ENCODE measurements at regions not wholly inside any gene's neighbourhood (a gene's known extent, or its start where the extent isn't known, plus 50 kb on each side); places are given as distances from the start of the nearest gene placed in this dataset.

DNA sequence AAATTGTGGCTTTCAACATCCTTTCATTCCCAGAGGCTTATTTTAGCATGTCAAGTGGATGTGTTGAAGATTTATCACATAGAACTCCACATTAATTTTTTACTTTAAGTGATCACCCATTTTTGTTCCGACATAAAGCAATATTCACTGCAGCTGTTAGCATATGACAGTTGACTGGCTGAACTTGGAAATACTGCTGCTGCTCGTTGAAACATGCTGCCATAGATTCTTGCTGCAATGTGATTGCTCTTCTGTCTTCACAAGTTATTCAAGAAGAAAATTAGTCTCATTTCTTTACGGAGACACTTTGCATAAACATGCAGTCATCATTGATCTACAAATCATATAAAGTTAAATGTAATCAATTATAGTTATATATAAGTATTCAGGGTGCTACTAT lies 248.4 kb downstream of the SAMD5 start:
- DNase-seq (ENCODE audit: low spot score): no peak

DNA sequence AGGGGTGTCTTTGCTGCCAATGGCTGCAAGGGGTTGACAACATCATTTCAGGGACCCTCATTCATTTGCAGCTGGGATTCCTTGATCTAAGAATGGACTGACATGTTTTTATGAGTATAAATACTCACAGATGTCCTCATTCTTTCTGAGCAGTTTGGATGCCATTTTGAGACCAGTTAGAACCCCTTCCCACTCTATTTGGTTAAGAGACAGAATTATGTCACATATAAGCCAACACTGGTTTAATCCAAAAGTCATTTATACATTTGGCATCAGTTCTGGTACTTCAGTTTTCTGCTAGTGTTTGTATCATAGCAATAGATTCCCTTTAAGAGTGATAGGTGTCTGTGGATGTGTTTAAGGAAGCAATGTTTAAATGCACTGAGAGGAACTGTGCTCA lies 248.8 kb downstream of the SAMD5 start:
- DNase-seq (ENCODE audit: low spot score): no peak

DNA sequence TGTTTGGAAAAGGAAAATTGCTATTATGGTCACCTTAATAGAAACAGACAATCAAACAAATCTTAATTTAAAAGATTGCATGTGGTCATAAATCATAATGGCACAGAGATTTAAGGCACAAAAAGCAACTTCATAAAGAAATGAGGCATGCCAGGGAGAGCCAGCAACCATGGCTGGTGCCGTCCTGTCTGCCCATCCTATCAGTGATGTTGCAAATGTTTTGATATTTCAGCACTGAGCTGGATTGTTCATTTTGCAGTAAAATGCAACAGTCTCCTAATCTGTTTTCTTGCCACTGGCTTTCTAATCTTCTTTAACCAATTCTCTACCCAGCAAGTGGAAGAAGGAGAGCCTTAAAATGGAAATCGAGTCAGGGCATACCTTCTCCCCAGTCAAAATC lies 249.8 kb downstream of the SAMD5 start:
- no peak for DNase-seq (ENCODE audit: low spot score)

DNA sequence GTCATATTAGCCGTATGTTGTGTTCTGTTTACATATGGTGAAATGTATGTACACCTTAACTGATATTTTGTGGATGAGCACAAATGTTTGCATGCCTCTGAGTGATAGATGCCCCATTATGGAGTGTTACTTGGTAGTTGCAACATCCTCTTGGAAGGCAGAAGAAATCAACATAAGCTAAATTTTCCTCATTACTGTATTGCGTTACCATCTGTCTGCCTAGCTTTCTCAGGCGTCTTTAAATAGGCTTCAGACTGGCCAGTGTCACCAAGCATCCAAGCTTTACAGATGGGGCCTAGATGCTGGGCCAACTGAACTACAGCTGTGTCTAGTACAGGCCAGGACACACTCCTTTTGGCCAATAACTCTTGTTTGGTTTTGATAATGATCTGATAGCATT lies 250.6 kb downstream of the SAMD5 start:
- no peak for DNase-seq (ENCODE audit: low spot score)

DNA sequence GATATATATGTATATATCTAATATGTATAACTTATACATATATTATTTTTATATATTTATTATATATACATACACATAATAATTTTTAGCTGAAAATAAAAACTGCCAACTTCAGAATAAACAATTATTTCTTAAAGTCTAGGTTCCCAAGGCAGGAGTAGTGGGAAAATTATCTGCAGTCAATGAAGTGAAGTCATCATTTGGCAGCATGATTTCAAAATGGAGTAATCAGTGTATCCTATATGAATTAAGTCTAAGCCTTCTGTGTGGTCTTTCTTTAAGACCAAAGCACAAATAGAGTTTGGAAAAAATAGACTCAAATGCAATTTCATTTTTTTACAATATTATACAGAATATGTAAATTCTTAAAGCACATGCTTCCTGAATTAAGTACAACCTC lies 251.0 kb downstream of the SAMD5 start:
- no peak for DNase-seq (ENCODE audit: low spot score)

DNA sequence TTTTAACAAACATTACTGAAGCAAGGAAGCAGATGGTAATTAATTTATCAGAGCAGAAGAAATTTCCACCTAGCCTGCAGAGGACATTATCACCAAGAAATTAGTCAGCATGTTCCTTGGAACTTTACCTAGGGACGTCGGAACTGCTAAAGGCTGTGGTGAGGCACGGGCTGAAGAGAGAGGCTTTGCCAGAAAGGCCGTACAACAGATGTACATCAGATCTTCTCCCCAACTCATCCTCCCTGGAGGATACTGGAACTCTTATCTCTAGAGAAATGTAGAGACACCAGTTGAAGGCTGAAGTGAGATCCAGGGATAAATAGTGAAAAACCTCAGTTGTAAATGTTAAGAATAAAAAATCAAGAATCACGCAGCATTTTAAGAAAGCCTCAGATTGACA lies 257.1 kb downstream of the SAMD5 start:
- DNase-seq (ENCODE audit: low spot score): no peak

DNA sequence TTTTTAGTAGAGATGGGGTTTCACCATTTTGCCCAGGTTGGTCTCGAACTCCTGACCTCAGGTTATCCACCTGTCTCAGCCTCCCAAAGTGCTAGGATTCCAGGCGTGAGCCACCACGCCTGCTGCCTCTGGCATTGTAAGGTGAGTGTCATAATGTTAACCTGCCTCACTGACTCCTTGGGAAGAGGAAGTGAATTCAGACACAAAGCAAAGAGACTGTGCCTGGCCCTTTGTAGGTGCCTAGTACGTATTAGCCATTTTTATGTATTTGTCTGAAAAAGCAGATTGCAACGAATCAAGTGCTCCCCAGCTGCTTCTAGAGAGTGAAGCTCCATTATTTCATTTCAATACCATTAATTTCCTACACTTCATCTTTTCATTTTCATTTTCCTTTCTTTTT lies 260.5 kb downstream of the SAMD5 start:
- no peak for DNase-seq (ENCODE audit: low spot score)

DNA sequence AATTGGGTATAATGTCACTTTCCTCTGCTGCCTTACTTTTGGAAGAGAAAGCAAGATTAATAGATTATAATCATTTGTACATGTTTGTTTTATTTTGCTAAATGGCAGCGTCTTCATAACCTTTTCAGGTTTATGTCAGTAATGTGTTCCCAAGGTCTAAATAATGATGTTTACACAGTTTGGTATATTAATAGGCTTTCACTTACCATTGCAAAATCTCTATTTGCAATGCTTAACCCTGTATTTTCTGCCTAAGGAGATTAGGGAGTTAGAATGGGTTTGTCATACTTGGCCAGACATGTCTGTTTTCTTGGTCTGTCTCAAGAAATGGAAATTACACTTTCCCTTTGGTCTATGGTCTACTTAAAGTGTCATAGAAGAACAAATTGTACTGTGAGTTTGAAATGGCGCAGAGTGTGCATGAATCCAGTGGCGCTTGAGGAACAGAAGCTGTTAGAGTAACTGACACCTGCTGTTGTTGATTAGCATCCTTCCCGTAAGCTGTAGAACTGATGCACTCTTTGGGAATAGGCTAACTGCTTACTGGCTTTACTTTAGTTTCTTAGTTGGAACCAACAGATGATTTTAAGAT lies 261.1 kb downstream of the SAMD5 start:
- DNase-seq (ENCODE audit: low spot score): no peak

DNA sequence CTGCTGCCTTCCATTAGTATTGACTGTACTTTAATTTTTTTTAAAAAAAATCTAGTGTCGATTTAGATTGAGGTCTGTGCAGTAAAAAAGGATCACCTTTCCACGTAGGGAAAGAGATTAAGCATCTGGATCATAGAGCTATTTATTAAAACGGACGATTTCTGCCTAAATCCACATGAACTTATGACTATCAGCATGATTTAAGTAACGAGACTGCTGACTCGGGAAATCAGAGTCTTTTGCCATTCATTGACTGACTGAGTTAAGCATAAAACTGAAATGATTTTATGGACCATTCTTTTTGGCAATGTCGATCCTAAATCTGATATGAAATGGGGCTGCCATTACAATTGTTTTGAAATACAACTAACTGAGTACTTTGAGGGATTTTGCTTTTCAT lies 261.7 kb downstream of the SAMD5 start:
- no peak for DNase-seq (ENCODE audit: low spot score)

DNA sequence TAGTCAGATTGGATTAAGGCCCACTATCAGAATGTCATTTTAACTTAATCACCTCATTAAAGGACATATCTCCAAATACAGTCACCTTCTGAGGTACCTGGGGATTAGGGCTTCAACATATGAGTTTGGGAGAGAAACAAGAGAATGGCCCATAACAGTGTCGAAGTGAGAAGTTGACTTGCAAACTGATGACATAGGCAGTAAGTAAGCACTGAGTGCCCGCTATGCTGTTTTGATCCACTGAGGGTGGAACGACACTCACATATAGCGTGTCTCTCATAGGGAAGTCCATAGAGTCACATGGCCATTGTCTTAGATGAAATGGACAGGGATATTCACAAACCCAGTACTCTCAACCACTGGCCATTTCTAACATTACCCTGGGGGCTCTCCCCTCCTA lies 264.2 kb downstream of the SAMD5 start:
- no peak for DNase-seq (ENCODE audit: low spot score)

DNA sequence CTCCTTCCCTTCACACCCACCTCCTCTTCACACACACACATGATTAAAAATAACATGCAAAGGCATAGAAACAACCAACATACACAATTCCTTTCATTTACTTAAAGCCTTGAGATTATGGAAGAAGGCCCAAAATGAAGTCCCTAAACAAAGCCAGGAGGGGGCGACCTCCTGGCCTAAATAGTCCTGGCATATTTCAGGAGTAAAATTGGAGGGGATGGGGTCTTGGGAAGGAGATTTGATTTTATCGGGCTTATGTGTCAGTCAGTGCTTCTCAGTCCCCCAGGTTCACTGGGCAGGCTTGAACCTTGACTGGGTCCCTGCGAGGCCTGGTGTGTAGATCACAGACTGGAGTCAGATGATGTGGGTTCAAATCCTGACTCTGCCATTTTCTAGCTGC lies 266.4 kb downstream of the SAMD5 start:
- DNase-seq (ENCODE audit: low spot score): no peak

DNA sequence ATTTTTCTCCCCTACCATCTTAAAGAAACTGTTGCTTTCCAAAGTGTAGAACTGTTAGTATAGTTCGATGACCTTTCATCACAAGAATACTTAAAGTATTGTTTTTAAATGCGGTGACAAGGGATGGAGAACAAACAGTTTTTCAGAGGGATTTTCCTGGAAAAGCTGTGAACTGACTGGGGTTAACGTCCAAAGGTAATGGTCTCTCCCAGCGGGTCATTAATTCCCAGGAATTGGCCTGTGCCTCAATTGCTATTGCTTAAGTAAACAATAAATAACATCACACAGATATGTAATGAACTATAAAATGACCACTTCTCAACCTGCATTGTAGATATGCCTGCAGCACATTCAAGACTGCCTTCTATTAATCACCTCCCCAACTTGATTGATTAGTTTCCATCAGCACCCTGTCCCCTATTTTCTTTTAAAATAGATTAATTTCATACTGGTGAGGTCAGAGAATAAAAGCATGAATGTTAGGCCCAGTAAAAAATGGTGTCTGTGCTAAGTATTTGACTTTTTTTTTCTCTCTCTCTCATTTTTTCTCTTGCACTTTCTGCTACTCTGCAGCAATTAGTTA lies 268.2 kb downstream of the SAMD5 start:
- no peak for DNase-seq (ENCODE audit: low spot score)

DNA sequence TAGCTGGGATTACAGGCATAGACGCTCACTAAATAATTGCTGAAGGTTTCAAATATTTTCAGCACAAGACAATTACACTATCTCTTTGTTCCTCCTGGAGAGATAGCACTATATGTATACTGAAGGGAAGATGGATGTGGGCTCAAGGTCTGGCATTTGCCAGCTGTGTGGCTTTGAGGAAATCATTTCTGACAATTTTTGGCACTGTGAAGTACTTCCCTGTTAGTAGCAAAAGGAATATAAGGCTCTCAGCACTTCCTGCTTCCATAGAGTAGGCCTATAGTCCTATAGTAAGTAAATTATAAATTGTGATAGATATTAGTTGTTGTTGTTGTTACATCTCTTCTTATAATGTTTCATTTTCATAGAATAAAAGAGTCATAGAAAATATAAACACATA lies 271.1 kb downstream of the SAMD5 start:
- DNase-seq (ENCODE audit: low spot score): no peak

DNA sequence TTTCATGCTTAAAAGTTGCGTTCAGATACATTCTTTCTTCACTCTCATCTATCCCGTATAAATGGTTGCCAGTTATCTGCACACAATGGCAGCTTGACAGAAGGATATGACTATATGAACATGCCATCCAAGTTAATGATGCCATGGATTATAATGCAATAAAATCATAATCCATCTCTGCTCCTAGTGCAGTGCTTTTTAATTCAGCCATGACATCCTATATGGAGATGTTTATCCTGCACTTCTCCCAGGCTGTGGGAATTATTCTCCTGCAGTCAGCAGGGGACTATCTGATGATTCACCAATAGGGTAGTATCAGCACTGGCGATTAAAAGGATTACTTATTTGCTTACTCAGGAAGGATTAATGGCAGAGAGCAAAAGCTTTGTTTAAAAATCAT lies 273.8 kb downstream of the SAMD5 start:
- peak; percentile 13 for DNase-seq (ENCODE audit: low spot score)

DNA sequence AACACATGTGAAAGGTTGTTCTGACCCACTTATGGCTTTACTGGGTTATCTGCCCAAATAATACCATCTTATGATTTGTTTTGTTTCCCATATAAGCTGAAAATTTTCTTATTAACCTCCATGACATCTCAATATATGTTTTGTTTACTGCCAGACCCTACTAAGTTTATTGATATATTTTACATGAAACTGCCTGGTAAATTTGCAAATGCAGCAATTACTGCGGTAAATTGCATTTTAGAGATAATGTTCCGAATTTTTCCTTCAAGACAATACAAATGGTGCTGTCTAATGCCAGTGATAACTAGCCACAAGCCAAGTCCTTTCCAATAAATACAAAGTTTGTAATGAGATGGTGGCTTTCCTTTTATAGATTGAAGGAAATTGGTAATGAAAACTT lies 275.9 kb downstream of the SAMD5 start:
- DNase-seq (ENCODE audit: low spot score): no peak

DNA sequence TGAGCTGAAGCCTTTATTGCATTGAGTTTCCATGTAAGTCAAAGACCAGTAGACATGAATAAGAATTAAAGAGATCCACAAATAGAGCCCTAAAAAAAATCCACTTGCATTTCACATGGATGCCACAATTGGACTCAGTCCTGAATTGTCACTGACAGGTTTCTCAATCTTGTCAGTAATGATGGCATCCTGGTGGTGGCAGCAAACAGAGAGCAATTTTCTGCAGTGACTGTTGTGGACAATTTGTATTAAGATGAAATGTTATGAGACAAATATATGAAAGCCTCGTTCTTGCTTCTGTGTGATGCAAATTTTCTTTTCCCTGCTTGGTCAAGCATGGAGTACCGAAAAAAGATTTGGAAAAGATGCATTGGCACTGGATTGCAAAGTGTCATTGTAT lies 278.9 kb downstream of the SAMD5 start:
- peak; percentile 20 for DNase-seq (ENCODE audit: low spot score)

DNA sequence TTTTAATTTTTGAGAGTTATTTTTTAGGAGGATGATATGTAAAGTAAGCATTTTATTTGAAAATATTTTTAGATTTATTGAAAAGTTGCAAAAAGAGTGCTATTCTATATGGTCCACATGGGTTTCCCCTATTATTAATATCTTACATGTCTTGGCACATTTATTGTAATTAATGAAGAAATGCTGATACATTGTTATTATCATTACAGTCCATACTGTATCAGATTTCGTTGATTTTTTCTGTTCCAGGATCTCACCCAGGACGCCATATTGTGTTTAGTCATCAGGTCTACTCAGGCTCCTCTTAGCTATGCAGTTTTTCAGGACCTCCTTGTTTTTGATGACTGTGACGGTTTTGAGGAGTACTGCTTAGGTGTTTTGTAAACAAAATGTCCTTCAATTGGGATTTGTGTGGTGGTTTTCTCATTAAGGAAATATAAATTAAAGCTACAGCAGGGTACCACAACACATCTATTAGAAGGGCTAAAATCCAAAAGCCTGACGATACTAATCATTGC lies 281.0 kb downstream of the SAMD5 start:
- no peak for DNase-seq (ENCODE audit: low spot score)

DNA sequence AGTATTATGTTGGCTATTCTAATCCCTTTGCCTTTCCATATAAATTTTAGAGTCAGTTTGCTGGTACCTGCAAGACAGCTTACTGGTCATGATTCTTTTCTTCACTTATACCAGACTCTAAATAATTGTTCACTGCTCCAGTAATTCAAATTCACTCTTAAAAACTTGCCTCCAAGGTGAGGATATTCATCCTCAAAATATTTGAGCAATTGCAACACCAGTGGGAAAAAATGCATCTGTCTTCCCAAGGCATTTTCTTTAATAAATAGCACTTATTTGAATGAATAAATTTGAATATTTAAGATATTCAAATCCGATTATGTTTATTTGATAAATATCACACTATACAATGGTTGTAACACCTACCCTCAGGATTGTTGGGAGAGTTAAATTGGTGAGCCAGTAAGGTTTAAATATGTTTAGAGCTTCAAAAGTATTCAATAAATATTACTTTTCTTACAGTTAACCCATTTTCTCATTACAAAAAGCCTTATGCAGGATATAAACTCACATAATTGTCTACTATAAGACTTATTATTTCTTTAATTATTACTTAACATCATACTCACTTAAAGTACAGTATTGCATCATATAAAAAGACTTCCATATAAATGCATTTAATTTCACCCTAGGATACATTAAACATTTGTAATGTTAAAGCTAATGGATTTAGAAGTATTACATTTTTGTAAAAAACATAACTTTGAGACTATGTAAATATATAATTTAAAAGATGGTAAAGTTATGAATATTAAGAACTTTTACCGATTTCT lies 285.6 kb downstream of the SAMD5 start:
- DNase-seq (ENCODE audit: low spot score): no peak

DNA sequence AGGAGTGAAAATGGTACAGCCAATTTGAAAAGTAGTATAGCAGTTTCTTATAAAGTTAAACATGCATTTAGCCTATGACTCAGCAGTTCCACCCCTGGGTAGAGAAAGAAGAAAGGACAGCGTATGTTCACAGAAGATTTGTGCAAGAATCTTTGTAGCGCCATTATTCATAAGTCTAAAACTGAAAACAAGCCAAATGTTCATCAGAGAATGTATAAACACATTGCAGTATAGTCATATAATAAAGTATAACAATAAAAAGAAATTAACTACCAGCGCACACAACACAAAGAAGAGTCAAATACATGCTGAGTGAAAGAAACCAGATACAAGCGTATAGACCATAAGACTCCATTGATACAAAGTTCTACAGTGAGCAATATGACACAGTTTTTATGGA lies 294.0 kb downstream of the SAMD5 start:
- peak; percentile 12 for DNase-seq (ENCODE audit: low spot score)

DNA sequence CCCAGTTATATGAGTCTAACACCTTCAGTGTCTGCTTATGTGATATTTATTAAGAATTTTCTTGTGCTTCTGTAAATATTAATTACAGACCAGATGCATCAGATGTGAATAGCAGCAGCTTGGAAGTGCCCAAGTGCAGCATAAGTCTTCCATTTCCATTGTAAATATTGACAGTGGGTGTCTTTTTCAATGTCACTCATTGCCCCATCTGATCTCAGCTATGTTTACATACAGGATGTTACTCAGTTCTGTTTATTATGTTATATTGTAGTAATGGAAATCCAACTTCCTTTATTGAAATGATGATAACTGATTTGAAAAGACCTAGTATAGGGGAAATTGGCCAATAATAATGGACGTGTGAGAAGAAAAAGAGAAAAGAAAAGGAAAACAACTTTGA lies 296.7 kb downstream of the SAMD5 start:
- DNase-seq (ENCODE audit: low spot score): no peak

DNA sequence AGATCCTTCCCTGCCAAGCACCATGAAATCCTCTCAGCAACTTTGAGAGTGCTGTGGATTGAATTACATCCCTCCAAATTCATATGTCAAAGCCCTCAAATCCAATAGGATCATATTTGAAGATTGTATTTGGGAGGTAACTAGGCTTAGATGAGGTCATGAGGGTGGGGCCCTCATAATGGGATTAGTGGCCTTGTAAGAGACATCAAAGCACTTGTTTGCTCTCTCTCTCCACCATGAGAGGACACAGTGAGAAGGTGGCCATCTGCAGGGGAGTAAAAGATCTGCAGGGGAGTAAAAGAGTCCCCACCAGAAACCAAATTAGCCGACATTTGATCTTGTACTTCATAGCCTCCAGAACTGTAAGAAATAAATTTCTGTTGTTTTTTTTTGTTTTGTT lies 298.2 kb downstream of the SAMD5 start:
- no peak for DNase-seq (ENCODE audit: low spot score)

DNA sequence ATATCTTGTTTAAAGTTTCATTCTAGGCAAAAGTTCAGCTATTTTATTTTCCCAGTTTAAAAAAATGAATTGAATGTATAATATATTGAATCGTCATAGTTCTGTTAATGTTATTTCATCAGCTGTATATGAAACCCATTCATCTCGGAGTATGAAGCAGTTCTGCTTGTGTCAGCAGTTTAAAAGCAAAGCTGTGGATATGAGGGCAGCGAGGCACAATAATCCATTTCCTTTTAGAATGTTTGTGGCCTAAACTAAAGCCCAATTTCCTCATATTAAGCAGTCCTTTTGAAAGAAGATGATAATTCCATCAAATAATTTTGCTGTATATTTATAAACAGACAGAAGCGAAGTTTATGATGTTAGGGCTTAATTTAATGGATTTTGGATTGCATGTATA lies 300.1 kb downstream of the SAMD5 start:
- DNase-seq (ENCODE audit: low spot score): no peak

Data from HT-29 (cell line).